Cardiac muscle cell (in vitro differentiated cells and primary cell): ENCODE measurements at regions not wholly inside any gene's neighbourhood (a gene's known extent, or its start where the extent isn't known, plus 50 kb on each side); places are given as distances from the start of the nearest gene placed in this dataset.

ENCODE experiments used
- DNase-seq, 2 donors: peaks; one replicate each; pipeline versions ENCODE4 v3.0.0 to v3.0.0-alpha.2; 2010 to 2017; ENCODE audit warnings: low read depth in 1 of 2, low spot score in 1 of 2
- H3K27ac ChIP-seq: fragments of 200-600 bp; sonication (generic); 2 replicates; pipeline ENCODE4 v1.5.1; 2016
- H3K27me3 ChIP-seq: fragments of 200-600 bp; sonication (generic); 2 replicates; pipeline ENCODE4 v1.6.0; 2016; ENCODE audit warnings: control low read depth
- H3K36me3 ChIP-seq: fragments of 200-600 bp; sonication (generic); 2 replicates; pipeline ENCODE4 v1.5.1; 2016; ENCODE audit warnings: control low read depth
- H3K4me1 ChIP-seq: fragments of 200-600 bp; sonication (generic); 2 replicates; pipeline ENCODE4 v1.8.1; 2017; ENCODE audit warnings: low read depth, mild to moderate bottlenecking, mixed run types
- H3K4me3 ChIP-seq: fragments of 200-600 bp; sonication (generic); 2 replicates; pipeline ENCODE4 v1.5.1; 2016; ENCODE audit warnings: mild to moderate bottlenecking
- H3K9me3 ChIP-seq: fragments of 200-600 bp; sonication (generic); 2 replicates; pipeline ENCODE4 v1.5.1; 2017; ENCODE audit warnings: low read depth, mild to moderate bottlenecking, control low read depth
- TF ChIP-seq, protein P1 (sequence below): IDR thresholded peaks from 2 replicates; pipeline ENCODE4 v1.5.1; 2012; ENCODE audit warnings: low read depth, mild to moderate bottlenecking, low read length

DNA sequence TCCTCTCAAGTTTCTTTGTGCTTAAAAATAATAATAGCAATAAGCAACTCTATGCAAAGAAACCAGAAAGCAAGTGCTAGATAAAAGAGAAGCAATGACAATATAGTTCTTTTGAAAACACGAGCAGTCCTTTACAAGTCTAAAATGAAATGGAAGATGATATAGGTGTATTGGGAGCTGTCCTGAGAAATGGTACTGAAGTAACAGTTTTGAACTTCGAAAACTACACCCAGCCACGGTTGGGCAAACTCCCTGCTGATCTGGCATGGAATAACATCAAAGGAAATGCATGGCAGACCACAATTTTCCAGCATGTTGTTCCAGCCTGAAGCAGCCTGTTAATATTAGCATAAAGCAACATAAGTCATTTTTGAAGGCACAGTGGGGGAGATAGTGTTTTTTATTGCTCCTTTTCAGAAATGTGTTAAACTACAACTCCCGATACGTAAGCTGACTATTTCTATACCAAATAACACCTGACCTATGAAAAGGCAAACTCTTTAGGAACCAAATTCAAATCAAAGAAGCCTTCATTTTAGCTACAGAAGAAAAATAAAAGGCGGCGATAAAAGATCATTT is 596.1 kb upstream of the KLHL29 start:
- H3K9me3 ChIP-seq = no peaks in the 10 kb centered on the region
- no peaks in the 10 kb centered on the region for H3K4me1 ChIP-seq
- no peak overlapping the region for H3K27ac ChIP-seq
- TF ChIP-seq, protein P1, sequence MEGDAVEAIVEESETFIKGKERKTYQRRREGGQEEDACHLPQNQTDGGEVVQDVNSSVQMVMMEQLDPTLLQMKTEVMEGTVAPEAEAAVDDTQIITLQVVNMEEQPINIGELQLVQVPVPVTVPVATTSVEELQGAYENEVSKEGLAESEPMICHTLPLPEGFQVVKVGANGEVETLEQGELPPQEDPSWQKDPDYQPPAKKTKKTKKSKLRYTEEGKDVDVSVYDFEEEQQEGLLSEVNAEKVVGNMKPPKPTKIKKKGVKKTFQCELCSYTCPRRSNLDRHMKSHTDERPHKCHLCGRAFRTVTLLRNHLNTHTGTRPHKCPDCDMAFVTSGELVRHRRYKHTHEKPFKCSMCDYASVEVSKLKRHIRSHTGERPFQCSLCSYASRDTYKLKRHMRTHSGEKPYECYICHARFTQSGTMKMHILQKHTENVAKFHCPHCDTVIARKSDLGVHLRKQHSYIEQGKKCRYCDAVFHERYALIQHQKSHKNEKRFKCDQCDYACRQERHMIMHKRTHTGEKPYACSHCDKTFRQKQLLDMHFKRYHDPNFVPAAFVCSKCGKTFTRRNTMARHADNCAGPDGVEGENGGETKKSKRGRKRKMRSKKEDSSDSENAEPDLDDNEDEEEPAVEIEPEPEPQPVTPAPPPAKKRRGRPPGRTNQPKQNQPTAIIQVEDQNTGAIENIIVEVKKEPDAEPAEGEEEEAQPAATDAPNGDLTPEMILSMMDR = no peak
- no peak overlapping the region for H3K4me3 ChIP-seq
- H3K27me3 ChIP-seq = no peaks in the 10 kb centered on the region
- no peaks in the 10 kb centered on the region for H3K36me3 ChIP-seq
- peak in 1 of 2 donors; percentile 21 for DNase-seq

DNA sequence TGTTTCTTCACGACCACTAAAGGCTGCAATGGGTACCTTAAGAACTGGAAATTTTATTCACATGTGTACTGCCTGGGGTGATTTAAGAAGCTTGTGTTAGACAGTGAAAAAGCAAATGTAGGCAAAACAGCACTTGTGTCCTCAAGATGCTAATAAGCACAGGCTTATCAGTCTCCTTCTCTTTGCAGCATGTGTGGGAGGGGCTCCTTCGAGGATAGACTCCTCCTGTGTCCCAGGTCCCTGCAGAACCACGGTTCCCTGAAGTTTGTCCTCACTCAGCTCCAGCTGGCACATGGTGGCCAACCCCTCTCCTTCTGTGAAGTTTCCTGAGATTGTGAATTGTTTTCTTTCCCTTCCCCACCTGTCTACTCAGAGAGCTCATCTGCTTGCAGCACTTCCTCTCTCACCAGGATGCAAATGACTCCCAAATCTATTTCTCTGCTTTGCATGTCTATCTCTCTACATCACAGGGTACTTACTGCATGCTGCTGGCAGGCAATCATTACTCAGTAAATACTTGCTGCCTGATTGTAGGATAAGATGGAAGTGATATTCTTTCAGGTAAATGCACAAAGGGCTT is 589.6 kb upstream of the KLHL29 start:
- Histone ChIP-seq H3K27me3 (no peaks in the 10 kb centered on the region), H3K4me3 (no peak overlapping the region), H3K36me3 (no peaks in the 10 kb centered on the region), H3K4me1 (no peaks in the 10 kb centered on the region), H3K27ac (no peak overlapping the region), H3K9me3 (no peaks in the 10 kb centered on the region)
- TF ChIP-seq, protein P1 = no peak
- DNase-seq = no peak

DNA sequence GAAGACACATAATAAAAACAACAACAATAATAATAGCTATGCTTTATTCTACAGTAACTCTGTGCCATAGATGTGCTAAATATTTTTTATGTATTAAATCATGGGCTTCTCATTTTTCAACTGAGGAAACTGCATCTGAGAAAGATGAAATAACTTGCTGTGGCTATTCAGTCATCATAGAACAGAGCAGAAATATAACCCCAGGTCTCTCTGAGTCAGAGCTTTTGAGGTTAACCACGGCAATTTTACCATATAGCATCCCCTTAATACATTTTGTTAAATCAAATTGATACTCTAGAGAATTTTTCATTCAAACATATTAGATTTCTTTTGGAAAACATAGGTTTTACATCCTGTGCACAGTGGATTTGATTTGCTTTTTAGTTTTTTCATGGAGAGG is 586.6 kb upstream of the KLHL29 start:
- Histone ChIP-seq H3K4me1 (no peaks in the 10 kb centered on the region), H3K9me3 (no peaks in the 10 kb centered on the region), H3K27ac (no peak overlapping the region), H3K27me3 (no peaks in the 10 kb centered on the region), H3K4me3 (no peak overlapping the region), H3K36me3 (no peaks in the 10 kb centered on the region)
- DNase-seq = no peak
- TF ChIP-seq, protein P1 = no peak

DNA sequence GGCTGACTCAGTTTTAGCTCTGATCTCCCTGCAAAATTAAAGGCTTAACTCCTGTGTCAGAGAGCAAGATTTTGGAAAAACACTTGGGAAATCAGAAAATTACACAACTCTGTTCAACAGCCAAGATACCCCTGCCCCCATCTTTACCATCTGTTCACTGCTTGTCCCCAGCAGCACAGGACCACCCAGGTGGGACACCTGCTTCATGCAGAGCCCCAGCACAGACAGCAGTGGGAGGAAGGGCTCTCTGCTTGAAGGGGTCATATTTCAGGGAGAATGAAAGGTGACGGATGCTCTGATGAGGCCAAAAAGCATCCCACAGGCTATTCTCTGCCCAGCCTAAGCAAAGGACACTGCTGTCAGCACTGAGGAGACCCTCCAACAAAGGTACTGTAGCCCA is 584.6 kb upstream of the KLHL29 start:
- Histone ChIP-seq H3K36me3 (no peaks in the 10 kb centered on the region), H3K27ac (no peak overlapping the region), H3K4me1 (no peaks in the 10 kb centered on the region), H3K27me3 (no peaks in the 10 kb centered on the region), H3K9me3 (no peaks in the 10 kb centered on the region), H3K4me3 (no peak overlapping the region)
- no peak for DNase-seq
- TF ChIP-seq, protein P1 = no peak

DNA sequence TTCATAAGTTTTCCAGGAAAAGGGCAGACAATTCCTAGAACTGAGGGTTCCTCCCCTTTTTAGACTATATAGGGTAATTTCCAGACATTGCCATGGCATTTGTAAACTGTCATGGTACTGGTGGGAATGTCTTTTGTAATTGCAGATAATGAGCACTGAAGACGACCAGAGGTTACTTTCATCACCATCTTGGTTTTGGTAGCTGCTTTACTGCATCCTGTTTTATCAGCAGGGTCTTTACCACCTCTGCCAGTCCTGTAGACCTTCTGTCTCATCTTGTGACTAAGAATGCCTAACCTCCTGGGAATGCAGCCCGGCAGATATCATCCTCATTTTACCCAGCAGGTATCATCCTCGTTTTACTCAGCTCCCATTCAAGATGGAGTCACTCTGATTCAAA is 583.9 kb upstream of the KLHL29 start:
- Histone ChIP-seq H3K4me1 (no peaks in the 10 kb centered on the region), H3K27ac (no peak overlapping the region), H3K9me3 (no peaks in the 10 kb centered on the region), H3K27me3 (no peaks in the 10 kb centered on the region), H3K36me3 (no peaks in the 10 kb centered on the region), H3K4me3 (no peak overlapping the region)
- TF ChIP-seq, protein P1 = no peak
- DNase-seq = no peak
